ENCODE measurements at regions not wholly inside any gene's neighbourhood (a gene's known extent, or its start where the extent isn't known, plus 50 kb on each side); places are given as distances from the start of the nearest gene placed in this dataset.

DNA sequence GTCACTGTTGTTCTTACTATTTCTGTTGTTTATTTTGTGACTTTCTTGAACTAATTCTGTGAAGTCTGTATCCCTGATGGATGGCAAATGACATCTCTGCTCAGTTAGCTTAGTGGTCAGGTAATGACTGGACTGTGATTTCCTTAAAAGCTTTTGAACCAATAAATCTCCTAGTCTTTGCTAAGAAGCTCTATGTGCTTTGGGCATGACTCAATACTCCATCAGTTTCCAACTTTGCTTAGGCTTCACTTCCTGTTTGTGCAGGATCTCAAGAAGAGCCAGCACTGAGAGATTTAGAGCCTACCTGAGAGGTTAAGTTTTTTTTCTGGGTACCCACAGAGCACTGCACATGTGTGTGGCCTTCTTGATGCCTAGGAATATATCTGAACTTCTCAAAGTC lies 329.7 kb upstream of the HTR2A start:
- H3K4me3 ChIP-seq (ENCODE audit: low read depth, low read length), result no peak overlapping the region
- TF ChIP-seq, protein P1, sequence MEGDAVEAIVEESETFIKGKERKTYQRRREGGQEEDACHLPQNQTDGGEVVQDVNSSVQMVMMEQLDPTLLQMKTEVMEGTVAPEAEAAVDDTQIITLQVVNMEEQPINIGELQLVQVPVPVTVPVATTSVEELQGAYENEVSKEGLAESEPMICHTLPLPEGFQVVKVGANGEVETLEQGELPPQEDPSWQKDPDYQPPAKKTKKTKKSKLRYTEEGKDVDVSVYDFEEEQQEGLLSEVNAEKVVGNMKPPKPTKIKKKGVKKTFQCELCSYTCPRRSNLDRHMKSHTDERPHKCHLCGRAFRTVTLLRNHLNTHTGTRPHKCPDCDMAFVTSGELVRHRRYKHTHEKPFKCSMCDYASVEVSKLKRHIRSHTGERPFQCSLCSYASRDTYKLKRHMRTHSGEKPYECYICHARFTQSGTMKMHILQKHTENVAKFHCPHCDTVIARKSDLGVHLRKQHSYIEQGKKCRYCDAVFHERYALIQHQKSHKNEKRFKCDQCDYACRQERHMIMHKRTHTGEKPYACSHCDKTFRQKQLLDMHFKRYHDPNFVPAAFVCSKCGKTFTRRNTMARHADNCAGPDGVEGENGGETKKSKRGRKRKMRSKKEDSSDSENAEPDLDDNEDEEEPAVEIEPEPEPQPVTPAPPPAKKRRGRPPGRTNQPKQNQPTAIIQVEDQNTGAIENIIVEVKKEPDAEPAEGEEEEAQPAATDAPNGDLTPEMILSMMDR (IDR thresholded peaks at IDR 0.05; ENCODE audit: borderline replicate concordance, insufficient read depth, low read depth, low read length), result no peak

DNA sequence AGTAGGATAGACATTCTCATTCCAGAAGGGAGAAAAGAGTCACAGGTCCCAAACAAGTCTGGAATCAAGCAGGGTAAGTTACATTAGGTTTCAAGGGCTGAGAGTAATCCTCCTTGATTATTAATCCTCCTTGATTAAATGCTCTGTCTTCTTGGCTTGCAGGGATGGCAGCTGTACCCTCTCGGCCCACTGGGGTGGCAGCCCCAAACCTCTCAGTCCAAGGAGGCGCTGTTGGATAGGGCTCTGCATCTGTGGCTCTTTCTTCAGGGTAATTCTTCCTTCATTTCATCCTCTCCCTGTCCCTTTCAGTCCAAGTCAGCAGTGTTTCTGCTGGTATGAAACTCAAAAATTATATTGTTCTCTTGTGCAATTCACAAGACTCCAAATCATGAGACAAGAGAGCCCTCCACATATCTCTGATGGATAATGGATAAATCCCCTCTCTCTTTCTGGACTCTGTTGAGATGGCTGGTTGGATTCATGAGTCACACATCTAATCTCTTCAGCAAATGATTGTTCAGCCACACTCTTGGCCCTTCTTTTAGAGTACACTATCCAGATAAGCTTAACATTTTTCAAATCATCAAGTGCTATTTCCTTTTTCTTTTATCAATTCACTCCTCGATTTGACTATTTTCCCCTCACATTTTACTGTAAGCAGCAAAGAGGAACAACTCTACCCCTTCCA lies 323.7 kb upstream of the HTR2A start:
- no peak overlapping the region for H3K4me3 ChIP-seq (ENCODE audit: low read depth, low read length)
- TF ChIP-seq, protein P1 (IDR thresholded peaks at IDR 0.05; ENCODE audit: borderline replicate concordance, insufficient read depth, low read depth, low read length), result no peak

DNA sequence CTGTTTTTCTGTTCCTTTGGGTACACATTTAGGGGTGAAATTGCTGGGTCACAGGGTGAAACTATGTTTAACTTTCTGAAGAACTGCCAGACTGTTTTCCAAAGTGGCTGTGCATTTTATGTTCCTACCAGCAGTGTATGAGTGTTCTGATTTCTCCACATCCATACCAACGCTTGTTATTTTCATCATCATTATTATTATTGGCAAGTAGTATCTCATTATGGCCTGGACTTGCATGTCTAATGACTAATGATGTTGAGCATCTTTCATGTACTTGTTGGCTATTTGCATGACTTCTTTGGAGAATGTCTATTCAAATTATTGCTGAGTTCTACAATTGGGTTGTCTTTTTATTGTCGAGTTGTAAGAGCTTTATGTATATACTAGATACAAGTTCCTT lies 321.8 kb upstream of the HTR2A start:
- H3K4me3 ChIP-seq (ENCODE audit: low read depth, low read length), result no peak overlapping the region
- TF ChIP-seq, protein P1 (IDR thresholded peaks at IDR 0.05; ENCODE audit: borderline replicate concordance, insufficient read depth, low read depth, low read length), result no peak

DNA sequence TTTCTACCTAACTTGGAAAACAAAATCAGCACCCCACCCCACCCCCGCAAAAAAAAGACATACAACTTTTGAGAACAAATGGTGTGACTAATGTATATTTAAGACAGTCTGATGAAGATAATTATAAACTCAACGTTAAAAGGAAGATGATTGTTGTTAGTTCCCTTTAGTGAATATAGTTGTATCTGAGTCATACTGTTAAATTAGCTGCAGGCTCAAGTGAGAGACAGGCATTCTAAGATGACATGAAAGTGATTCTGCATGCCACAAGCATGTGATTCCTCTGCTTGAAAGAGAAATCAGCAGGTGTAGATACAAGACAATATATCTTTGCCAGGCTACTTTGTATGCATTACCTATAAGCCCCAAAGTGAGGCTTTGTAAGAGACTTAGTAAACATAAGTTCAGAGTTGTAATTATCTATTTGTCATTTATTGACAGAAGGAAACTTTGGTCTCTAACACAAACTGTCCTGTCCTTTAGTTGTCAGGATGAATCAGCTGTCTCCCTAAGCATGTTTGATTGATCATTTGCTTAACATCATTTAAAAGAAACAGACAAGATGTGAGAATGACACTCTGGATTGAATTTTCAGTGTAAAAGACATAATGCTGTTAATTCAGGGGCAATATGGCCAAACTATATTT lies 319.4 kb upstream of the HTR2A start:
- TF ChIP-seq, protein P1 (IDR thresholded peaks at IDR 0.05; ENCODE audit: borderline replicate concordance, insufficient read depth, low read depth, low read length), result no peak
- no peak overlapping the region for H3K4me3 ChIP-seq (ENCODE audit: low read depth, low read length)

DNA sequence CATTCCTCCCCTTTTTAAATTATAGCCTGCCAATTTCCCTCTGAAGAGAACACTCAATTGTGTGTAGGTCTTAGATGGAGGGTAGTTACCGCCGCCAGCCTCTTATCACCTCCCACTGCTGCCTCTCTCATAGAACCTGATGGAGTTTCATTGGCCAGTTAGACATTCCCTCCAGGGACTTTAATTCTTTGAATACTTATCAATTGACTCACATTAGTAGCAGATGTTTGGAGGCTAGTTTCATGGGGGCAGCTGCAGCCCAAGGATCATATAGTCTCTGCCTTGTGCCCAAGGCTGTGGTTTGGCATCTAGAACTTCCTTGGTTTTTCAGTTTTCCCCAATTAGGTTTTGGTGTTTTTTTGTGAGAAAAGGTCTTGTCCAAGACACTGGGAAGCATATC lies 318.9 kb upstream of the HTR2A start:
- no peak overlapping the region for H3K4me3 ChIP-seq (ENCODE audit: low read depth, low read length)
- TF ChIP-seq, protein P1 (IDR thresholded peaks at IDR 0.05; ENCODE audit: borderline replicate concordance, insufficient read depth, low read depth, low read length), result no peak

DNA sequence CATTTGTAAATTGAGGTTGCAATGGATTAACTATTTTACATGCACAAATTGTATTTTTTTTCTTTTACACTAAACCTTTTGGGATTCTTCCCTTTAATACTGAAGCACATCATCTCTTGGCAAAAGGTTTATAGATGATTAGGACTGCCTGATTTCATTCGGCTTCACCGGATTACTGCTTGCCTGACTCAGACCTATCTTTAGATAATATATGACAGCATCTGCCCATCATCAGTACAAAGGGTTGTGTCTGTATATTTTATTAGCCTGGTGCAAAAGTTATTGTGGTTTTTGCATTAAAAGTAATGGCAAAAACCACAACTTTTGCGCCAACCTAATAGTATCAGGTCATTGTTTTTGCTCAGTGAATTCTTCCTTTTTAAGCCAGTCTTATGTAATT lies 316.2 kb upstream of the HTR2A start:
- TF ChIP-seq, protein P1 (IDR thresholded peaks at IDR 0.05; ENCODE audit: borderline replicate concordance, insufficient read depth, low read depth, low read length), result no peak
- H3K4me3 ChIP-seq (ENCODE audit: low read depth, low read length), result no peak overlapping the region

DNA sequence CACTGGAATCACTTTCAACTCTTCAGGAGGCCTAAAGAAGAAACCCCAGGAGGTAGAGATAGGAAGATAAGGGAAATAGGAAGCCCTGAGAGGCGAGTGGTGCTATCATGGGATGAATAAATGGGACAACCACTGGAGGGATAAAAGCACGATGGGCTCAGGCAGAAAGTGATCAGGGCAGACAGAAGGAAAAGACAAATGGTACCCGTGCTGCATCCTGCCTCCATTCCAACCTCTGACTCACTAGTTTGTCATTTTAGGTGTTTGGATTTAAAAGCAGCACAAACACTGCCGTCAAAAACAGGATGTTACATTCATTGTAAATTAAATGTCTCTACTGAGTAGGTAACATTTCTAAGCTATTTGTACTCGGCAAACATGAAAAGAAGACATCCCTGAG lies 314.3 kb upstream of the HTR2A start:
- TF ChIP-seq, protein P1 (IDR thresholded peaks at IDR 0.05; ENCODE audit: borderline replicate concordance, insufficient read depth, low read depth, low read length), result no peak
- H3K4me3 ChIP-seq (ENCODE audit: low read depth, low read length), result no peak overlapping the region

All from GM12875 (cell line).